Endothelial cell of umbilical vein (primary cell): ENCODE measurements at regions not wholly inside any gene's neighbourhood (a gene's known extent, or its start where the extent isn't known, plus 50 kb on each side); places are given as distances from the start of the nearest gene placed in this dataset.

Source experiments
- FOS ChIP-seq: IDR thresholded peaks from 2 replicates; pipeline ENCODE4 v1.6.1; 2011; ENCODE audit warnings: mild to moderate bottlenecking, low read length, moderate library complexity, borderline replicate concordance; ENCODE audit not compliant: insufficient read depth
- POLR2AphosphoS5 ChIP-seq: IDR thresholded peaks from 2 replicates; pipeline ENCODE4 v1.6.1; 2012; ENCODE audit warnings: low read depth, mild to moderate bottlenecking, control low read depth, low read length, moderate library complexity; ENCODE audit not compliant: insufficient read depth

DNA sequence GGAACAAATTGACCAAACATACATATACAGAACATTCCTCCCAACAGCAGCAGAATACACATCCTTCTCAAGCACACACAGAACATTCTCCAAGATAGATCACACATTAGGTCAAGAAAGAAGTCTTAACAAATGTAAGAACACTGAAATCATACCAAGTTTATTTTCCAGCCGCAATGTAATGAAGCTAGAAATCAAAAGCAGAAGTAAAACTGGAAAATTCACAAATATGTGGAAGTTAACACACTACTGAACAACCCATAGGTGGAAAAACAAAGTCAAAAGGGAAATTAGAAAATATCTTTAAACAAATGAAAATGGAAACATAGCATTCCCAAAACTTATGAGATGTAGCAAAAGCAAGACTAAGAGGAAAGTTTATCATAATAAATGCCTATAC, 692.6 kb downstream of the DIAPH3 start:
- TF ChIP-seq FOS (no peak), POLR2AphosphoS5 (no peak)
